ENCODE measurements at regions not wholly inside any gene's neighbourhood (a gene's known extent, or its start where the extent isn't known, plus 50 kb on each side); places are given as distances from the start of the nearest gene placed in this dataset.

- intact Hi-C loops (cut with micrococcal nuclease; ENCODE audit: unreplicated experiment) = no loop called here
- H3K36me3 ChIP-seq (ENCODE audit: insufficient read depth, low read length, poor library complexity, severe bottlenecking) = no peaks in the 10 kb centered on the region
- no peaks in the 10 kb centered on the region for H3K4me1 ChIP-seq (ENCODE audit: insufficient read depth, low read length, poor library complexity, severe bottlenecking)
- no peak for DNase-seq (ENCODE audit: low spot score)
- no TSS peak for BruUV-seq (replicated peaks)
- TF ChIP-seq EZH2 (IDR thresholded peaks at IDR 0.05; ENCODE audit: borderline replicate concordance, low read depth, low read length, poor library complexity, severe bottlenecking) (no peak), CTCF (conservative IDR thresholded peaks at IDR 0.05; ENCODE audit: low read depth, low read length) (no peak)
- H3K27ac ChIP-seq (ENCODE audit: low read depth, low read length, poor library complexity, severe bottlenecking) = no peak overlapping the region
- no peaks in the 10 kb centered on the region for H3K27me3 ChIP-seq (replicated peaks; ENCODE audit: insufficient read depth, low read depth, low read length, poor library complexity)
- ChIA-PET CTCF (no interaction called here), POLR2A (ENCODE audit: low non-redundant PET) (no interaction called here)
- no peaks in the 10 kb centered on the region for H3K9me3 ChIP-seq (ENCODE audit: low read depth, low read length, poor library complexity, severe bottlenecking)
- no peak overlapping the region for H3K4me3 ChIP-seq (ENCODE audit: low read depth, low read length, poor library complexity, severe bottlenecking)
Observed at GRCh38 chr16:9614389-9614788, 522.9 kb downstream of the HAPSTR1 start.

GRCh38 chr16:9622268-9622667 lies 530.8 kb downstream of the HAPSTR1 start:
- Histone ChIP-seq H3K9me3 (ENCODE audit: low read depth, low read length, poor library complexity, severe bottlenecking) (no peaks in the 10 kb centered on the region), H3K27me3 (replicated peaks; ENCODE audit: insufficient read depth, low read depth, low read length, poor library complexity) (no peaks in the 10 kb centered on the region), H3K36me3 (ENCODE audit: insufficient read depth, low read length, poor library complexity, severe bottlenecking) (no peaks in the 10 kb centered on the region), H3K4me1 (ENCODE audit: insufficient read depth, low read length, poor library complexity, severe bottlenecking) (no peaks in the 10 kb centered on the region), H3K4me3 (ENCODE audit: low read depth, low read length, poor library complexity, severe bottlenecking) (no peak overlapping the region), H3K27ac (ENCODE audit: low read depth, low read length, poor library complexity, severe bottlenecking) (no peak overlapping the region)
- DNase-seq (ENCODE audit: low spot score) = no peak
- no TSS peak for BruUV-seq (replicated peaks)
- intact Hi-C loops (cut with micrococcal nuclease; ENCODE audit: unreplicated experiment) = no loop called here
- no peak for TF ChIP-seq EZH2 (IDR thresholded peaks at IDR 0.05; ENCODE audit: borderline replicate concordance, low read depth, low read length, poor library complexity, severe bottlenecking)
- TF ChIP-seq CTCF (conservative IDR thresholded peaks at IDR 0.05; ENCODE audit: low read depth, low read length) = no peak
- ChIA-PET POLR2A (ENCODE audit: low non-redundant PET) (no interaction called here), CTCF (no interaction called here)

- H3K9me3 ChIP-seq (ENCODE audit: low read depth, low read length, poor library complexity, severe bottlenecking) = no peaks in the 10 kb centered on the region
- no peak overlapping the region for H3K4me3 ChIP-seq (ENCODE audit: low read depth, low read length, poor library complexity, severe bottlenecking)
- no peak overlapping the region for H3K27ac ChIP-seq (ENCODE audit: low read depth, low read length, poor library complexity, severe bottlenecking)
- ChIA-PET CTCF (interaction anchor here (0.7 kb wide), 1 partner anchor 490 kb away, joined by 7 read pairs; no protein-coding TSS in a partner anchor), POLR2A (ENCODE audit: low non-redundant PET) (no interaction called here)
- TF ChIP-seq EZH2 (IDR thresholded peaks at IDR 0.05; ENCODE audit: borderline replicate concordance, low read depth, low read length, poor library complexity, severe bottlenecking) (no peak), CTCF (conservative IDR thresholded peaks at IDR 0.05; ENCODE audit: low read depth, low read length) (no peak)
- DNase-seq (ENCODE audit: low spot score) = no peak
- H3K4me1 ChIP-seq (ENCODE audit: insufficient read depth, low read length, poor library complexity, severe bottlenecking) = no peaks in the 10 kb centered on the region
- intact Hi-C loops (cut with micrococcal nuclease; ENCODE audit: unreplicated experiment) = no loop called here
- no peaks in the 10 kb centered on the region for H3K27me3 ChIP-seq (replicated peaks; ENCODE audit: insufficient read depth, low read depth, low read length, poor library complexity)
- H3K36me3 ChIP-seq (ENCODE audit: insufficient read depth, low read length, poor library complexity, severe bottlenecking) = no peaks in the 10 kb centered on the region
- no TSS peak for BruUV-seq (replicated peaks)
Observed at GRCh38 chr16:9625122-9625521, 533.7 kb downstream of the HAPSTR1 start.
